ENCODE measurements at regions not wholly inside any gene's neighbourhood (a gene's known extent, or its start where the extent isn't known, plus 50 kb on each side); places are given as distances from the start of the nearest gene placed in this dataset.

GRCh38 chr14:61630399-61631044 is 64.8 kb upstream of the HIF1A start:
- TF ChIP-seq EZH2 (IDR thresholded peaks at IDR 0.05; ENCODE audit: insufficient read depth, low read length) (no peak), CTCF (IDR thresholded peaks at IDR 0.05; ENCODE audit: insufficient read depth, low read depth, low read length) (no peak)

All from astrocyte (in vitro differentiated cells and primary cell).